ENCODE measurements at regions not wholly inside any gene's neighbourhood (a gene's known extent, or its start where the extent isn't known, plus 50 kb on each side); places are given as distances from the start of the nearest gene placed in this dataset.

DNA sequence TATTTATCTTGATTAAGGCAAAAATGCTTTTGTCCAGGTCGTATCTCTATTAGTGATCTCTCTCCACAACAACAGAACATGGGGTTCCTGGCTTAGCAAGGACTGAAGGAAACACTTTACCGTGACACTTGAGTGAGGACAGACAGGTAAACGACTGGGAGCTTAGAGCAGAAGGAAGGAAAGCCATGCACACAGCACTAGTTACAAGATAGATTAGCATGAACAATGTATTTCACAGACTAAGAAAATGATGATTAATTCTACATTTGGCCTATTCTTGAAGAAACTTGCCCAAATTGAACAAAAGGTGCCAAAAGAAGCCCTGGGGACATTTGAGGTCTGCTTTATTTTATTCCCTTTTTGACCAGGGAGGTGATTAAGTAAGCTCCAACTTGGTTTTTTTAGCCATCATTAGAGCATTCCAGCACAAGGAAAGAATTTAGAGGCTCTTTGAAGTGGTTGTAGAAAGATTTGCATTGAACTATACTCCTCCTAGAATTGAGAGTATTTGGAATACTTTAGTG lies 248.5 kb downstream of the USP25 start:
- TF ChIP-seq, protein P1, sequence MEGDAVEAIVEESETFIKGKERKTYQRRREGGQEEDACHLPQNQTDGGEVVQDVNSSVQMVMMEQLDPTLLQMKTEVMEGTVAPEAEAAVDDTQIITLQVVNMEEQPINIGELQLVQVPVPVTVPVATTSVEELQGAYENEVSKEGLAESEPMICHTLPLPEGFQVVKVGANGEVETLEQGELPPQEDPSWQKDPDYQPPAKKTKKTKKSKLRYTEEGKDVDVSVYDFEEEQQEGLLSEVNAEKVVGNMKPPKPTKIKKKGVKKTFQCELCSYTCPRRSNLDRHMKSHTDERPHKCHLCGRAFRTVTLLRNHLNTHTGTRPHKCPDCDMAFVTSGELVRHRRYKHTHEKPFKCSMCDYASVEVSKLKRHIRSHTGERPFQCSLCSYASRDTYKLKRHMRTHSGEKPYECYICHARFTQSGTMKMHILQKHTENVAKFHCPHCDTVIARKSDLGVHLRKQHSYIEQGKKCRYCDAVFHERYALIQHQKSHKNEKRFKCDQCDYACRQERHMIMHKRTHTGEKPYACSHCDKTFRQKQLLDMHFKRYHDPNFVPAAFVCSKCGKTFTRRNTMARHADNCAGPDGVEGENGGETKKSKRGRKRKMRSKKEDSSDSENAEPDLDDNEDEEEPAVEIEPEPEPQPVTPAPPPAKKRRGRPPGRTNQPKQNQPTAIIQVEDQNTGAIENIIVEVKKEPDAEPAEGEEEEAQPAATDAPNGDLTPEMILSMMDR (IDR thresholded peaks at IDR 0.05 in 8 of 11, conservative IDR thresholded peaks at IDR 0.05 in 3 of 11): no peak
- no peak for TF ChIP-seq POLR2AphosphoS5 (IDR thresholded peaks at IDR 0.05)

All from spleen (tissue), 7 donors.